ENCODE measurements at regions not wholly inside any gene's neighbourhood (a gene's known extent, or its start where the extent isn't known, plus 50 kb on each side); places are given as distances from the start of the nearest gene placed in this dataset.

DNA sequence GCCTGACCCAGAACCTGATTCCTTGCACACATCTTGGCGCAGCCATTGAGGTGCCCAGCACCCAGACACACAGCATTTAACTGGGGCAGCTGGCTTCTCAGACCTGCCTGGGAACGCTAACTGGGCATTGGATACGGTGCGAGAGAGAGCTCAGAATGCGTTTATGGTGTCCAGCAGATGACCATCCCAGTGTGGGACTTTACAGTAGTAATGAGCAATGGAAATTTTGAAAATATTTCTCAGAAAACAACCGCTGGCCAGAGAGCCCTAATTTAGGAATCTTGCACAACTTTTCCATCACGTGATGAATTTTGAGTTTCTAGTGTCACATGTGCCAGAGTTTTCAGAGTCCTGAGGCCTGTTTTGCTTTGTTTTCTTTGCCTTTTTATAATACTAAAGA is 78.2 kb upstream of the SEC61G start:
- TF ChIP-seq POLR2A (IDR thresholded peaks at IDR 0.05) (no peak), CTCF (IDR thresholded peaks at IDR 0.05) (no peak)
- DNase-seq: no peak
- H3K36me3 ChIP-seq: no peaks in the 10 kb centered on the region
- no peaks in the 10 kb centered on the region for H3K9me3 ChIP-seq
- H3K4me3 ChIP-seq (replicated peaks in 1 of 3): no peak overlapping the region
- 73 to 83% methylated on average over 7 of the region's 7 CpGs for WGBS, 2 donors
- intact Hi-C loops (cut with DNase I): loop anchor here (5.0 kb wide), 1 partner anchor 45 kb away; no protein-coding TSS in a partner anchor
- H3K27ac ChIP-seq: peak overlapping the region in 2 of 3 donors; percentile 16 to 57
- H3K27me3 ChIP-seq: no peaks in the 10 kb centered on the region
- H3K4me1 ChIP-seq: peaks cover 0 to 10% of the 10 kb centered on the region in 2 donors

- H3K4me1 ChIP-seq: peaks cover 0 to 12% of the 10 kb centered on the region in 2 donors
These were observed 78.8 kb upstream of the SEC61G start for GRCh38 chr7:54837761-54838160.

DNA sequence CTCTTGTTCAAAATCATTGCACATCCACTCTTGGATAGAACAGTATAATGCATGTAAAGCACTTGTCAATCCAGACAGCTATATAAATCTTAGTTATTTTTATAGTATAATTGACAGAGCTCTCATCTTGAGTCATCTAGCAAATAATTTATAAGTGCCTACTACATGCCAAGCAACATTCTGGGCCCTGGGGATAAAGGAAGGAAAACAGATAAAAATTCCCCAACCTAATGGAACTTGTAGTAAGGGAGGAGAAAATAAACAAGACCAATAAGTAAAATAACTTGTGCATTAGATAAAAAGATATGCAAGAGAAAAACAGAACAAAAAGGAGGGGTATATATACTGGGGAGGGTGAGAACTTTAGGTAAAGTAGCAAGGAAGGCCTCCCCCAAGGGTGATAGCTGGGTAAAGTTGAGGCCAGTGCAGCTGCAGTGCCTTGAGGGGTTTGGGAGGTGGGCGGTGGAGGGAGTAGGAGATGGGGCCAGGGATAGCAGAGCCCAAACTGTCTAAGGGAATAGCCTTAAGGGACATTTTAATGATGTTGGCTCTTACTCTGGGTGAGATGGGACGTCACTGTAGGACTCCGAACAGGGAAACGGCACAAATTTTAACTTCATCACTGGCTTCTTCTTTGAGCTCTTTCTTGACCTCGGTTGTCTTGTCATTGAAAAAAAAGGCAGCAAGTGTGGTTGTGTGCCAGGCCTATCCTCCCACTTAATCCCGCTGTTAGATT is 79.3 kb upstream of the SEC61G start:
- TF ChIP-seq CTCF (IDR thresholded peaks at IDR 0.05) (no peak), POLR2A (IDR thresholded peaks at IDR 0.05) (no peak)
- no peaks in the 10 kb centered on the region for H3K9me3 ChIP-seq
- intact Hi-C loops (cut with DNase I): loop anchor here (5.0 kb wide), 1 partner anchor 46 kb away; no protein-coding TSS in a partner anchor
- H3K27me3 ChIP-seq: no peaks in the 10 kb centered on the region
- WGBS, 2 donors: 82 to 86% methylated on average over 6 of the region's 6 CpGs
- no peaks in the 10 kb centered on the region for H3K36me3 ChIP-seq
- DNase-seq: no peak
- no peak overlapping the region for H3K4me3 ChIP-seq (replicated peaks in 1 of 3)
- H3K4me1 ChIP-seq: peaks cover 0 to 12% of the 10 kb centered on the region in 2 donors
- H3K27ac ChIP-seq: no peak overlapping the region

More at GRCh38 chr7:54837761-54838160, 78.8 kb upstream of the SEC61G start:
- 79 to 90% methylated on average over 7 of the region's 7 CpGs for WGBS, 2 donors
- DNase-seq: no peak
- no peaks in the 10 kb centered on the region for H3K36me3 ChIP-seq
- peak overlapping the region in 2 of 3 donors; percentile 40 to 57 for H3K27ac ChIP-seq
- H3K9me3 ChIP-seq: no peaks in the 10 kb centered on the region
- TF ChIP-seq CTCF (IDR thresholded peaks at IDR 0.05) (no peak), POLR2A (IDR thresholded peaks at IDR 0.05) (no peak)
- no peaks in the 10 kb centered on the region for H3K27me3 ChIP-seq
- no peak overlapping the region for H3K4me3 ChIP-seq (replicated peaks in 1 of 3)
- intact Hi-C loops (cut with DNase I): loop anchor here (5.0 kb wide), 1 partner anchor 45 kb away; no protein-coding TSS in a partner anchor

DNA sequence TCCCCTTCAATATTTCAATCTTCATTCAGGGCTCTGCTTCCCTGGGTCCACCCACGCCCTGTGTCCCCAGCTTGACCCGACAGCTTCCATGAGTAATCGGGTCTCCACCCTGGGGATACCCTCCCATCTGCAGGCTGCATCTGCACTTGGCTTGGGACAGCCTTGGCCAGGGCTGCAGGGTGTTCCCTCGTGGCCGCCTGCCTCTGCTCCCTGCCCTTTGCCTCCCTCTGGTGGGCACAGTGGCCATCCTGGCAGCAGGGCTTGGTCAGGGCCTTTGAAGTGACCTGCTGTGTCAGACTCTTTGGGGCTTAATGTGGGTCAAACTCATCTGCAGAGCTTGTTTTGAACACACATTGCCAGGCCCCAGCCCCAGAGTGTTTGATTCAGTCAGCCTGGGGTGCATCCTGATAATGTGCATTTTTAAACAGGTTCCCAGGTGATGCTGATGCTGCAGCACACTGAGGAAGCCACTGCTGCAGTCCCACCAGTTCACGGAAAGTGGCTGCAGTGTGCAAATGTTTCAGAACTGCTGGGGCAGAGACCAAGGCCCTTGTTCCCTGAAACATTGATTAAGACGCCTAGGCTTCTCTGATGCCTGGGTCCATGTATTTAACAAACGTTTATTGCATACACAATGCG is 80.7 kb upstream of the SEC61G start:
- Histone ChIP-seq H3K36me3 (no peaks in the 10 kb centered on the region), H3K27me3 (no peaks in the 10 kb centered on the region), H3K9me3 (no peaks in the 10 kb centered on the region), H3K4me1 (peaks cover 0 to 12% of the 10 kb centered on the region in 2 donors), H3K27ac (no peak overlapping the region), H3K4me3 (replicated peaks in 1 of 3) (no peak overlapping the region)
- intact Hi-C loops (cut with DNase I): loop anchor here (5.0 kb wide), 1 partner anchor 47 kb away; no protein-coding TSS in a partner anchor
- WGBS, 2 donors: 62 to 78% methylated on average over 7 to 8 of the region's 9 CpGs
- peak; percentile 55 to 68 for DNase-seq
- TF ChIP-seq CTCF (IDR thresholded peaks at IDR 0.05) (peak; percentile 36 to 64 (median 46)), POLR2A (IDR thresholded peaks at IDR 0.05) (no peak)
